GM13976 (cell line): ENCODE measurements at regions not wholly inside any gene's neighbourhood (a gene's known extent, or its start where the extent isn't known, plus 50 kb on each side); places are given as distances from the start of the nearest gene placed in this dataset.

Experiments used
- DNase-seq: peaks from one replicate; pipeline ENCODE4 v3.0.0; 2012; ENCODE audit warnings: low spot score
- in situ Hi-C: fragments of 300-500 bp; cut with MboI; formaldehyde crosslinking; loops from one replicate; pipeline ENCODE4 v1.12.0; 2022; ENCODE audit warnings: low sequenced_read_pairs, mixed read lengths, inconsistent platforms; ENCODE audit not compliant: unreplicated experiment
- TF ChIP-seq, protein P1 (sequence below): IDR thresholded peaks from 2 replicates; pipeline ENCODE4 v1.5.1; 2012; ENCODE audit warnings: borderline replicate concordance, mild to moderate bottlenecking; ENCODE audit not compliant: insufficient read depth; ENCODE audit errors: extremely low read depth, missing control alignments, control extremely low read depth

GRCh38 chr13:44040818-44041100 is 161.1 kb downstream of the LACC1 start:
- no peak for DNase-seq
- in situ Hi-C loops, result no loop called here
- TF ChIP-seq, protein P1, sequence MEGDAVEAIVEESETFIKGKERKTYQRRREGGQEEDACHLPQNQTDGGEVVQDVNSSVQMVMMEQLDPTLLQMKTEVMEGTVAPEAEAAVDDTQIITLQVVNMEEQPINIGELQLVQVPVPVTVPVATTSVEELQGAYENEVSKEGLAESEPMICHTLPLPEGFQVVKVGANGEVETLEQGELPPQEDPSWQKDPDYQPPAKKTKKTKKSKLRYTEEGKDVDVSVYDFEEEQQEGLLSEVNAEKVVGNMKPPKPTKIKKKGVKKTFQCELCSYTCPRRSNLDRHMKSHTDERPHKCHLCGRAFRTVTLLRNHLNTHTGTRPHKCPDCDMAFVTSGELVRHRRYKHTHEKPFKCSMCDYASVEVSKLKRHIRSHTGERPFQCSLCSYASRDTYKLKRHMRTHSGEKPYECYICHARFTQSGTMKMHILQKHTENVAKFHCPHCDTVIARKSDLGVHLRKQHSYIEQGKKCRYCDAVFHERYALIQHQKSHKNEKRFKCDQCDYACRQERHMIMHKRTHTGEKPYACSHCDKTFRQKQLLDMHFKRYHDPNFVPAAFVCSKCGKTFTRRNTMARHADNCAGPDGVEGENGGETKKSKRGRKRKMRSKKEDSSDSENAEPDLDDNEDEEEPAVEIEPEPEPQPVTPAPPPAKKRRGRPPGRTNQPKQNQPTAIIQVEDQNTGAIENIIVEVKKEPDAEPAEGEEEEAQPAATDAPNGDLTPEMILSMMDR, result no peak

DNA sequence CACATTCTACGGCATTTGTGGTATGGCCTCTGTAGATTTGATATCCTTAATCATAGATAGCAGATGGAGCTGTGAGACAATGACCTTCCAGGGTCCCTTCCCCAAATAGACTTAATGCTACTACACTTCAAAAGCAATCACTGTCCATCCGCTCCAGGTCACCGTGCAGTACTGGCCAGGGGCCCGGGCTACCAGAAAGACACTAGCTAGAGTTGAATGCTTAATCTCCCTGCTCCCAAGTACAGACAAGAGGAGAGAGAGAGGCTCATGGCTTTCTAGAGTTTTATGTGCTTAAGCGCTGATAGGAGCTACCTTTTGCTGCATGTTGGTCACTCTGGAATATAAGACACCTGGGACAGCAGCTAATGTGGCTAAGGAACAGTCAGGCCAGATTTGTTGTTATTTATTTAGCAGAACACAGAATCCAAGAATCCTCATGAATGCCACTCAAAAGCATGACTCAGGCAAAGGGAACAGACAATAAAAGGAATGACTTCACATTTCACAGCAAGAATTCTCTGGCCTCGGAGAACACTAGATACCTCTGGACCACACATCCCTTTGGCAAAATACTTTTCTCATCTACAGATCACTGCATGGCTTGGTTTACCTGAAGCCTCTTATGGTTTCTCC is 165.0 kb downstream of the LACC1 start:
- TF ChIP-seq, protein P1, result no peak
- in situ Hi-C loops, result no loop called here
- no peak for DNase-seq

- in situ Hi-C loops, result no loop called here
These were observed 165.5 kb downstream of the LACC1 start for GRCh38 chr13:44045180-44045562.

DNA sequence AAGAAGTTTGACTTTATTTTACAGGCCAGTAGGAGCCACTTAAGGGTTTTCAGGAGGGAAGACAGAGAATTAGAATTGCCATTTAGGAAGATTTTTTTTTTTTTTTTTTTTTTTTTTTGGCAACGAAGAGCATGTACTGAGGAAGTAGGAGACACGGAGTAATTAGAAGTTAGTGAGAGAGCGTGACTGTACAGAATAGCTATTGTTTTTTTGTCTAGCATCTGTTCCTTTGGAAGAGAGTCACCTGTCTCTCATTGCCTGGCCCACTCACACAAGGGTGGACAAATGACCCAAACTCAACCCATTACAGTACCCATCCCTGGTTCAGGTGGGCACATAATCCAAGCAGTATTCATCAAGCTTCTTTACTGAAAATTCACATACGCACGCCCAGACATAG is 166.7 kb downstream of the LACC1 start:
- in situ Hi-C loops, result no loop called here
- no peak for DNase-seq
- TF ChIP-seq, protein P1, result no peak

More at GRCh38 chr13:44045180-44045562, 165.5 kb downstream of the LACC1 start:
- no peak for DNase-seq
- TF ChIP-seq, protein P1, result no peak

DNA sequence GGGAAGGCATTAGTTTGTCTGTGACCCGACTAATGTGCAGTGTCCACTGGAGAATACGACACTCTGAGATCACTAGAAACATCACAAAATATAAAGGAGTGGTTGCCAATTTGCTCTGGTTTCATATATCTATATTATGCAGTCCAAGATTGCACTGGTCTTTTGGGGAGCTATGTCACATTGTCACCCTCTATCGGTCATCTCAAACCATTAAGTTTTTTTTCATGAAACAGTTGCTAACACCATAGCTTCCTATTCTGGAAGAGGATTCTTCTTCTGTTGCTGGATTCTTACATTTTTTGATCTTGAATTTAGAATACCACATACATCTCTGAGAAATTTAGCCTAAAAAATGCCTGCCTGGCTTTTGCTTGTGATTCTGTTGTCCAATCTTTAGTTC is 168.6 kb downstream of the LACC1 start:
- TF ChIP-seq, protein P1, result peak; percentile 1

GRCh38 chr13:44049081-44049945 is 169.6 kb downstream of the LACC1 start:
- TF ChIP-seq, protein P1, result no peak
- DNase-seq, result no peak
- in situ Hi-C loops, result no loop called here

More for the DNA sequence above, 168.6 kb downstream of the LACC1 start:
- in situ Hi-C loops, result no loop called here
- no peak for DNase-seq
